ENCODE measurements at regions not wholly inside any gene's neighbourhood (a gene's known extent, or its start where the extent isn't known, plus 50 kb on each side); places are given as distances from the start of the nearest gene placed in this dataset.
"Not testable (repeated sequence)": the region's sequence is repeated elsewhere in the genome, so short reads cannot be mapped to it uniquely, and the experiment has no call there.

GRCh38 chr2:130251535-130251872, 53.3 kb upstream of the TUBA3E start:
- no peak overlapping the region for H4K8ac ChIP-seq (ENCODE audit: low read length)
- H2BK5ac ChIP-seq (ENCODE audit: low read depth, low read length, poor library complexity, severe bottlenecking) = no peak overlapping the region
- H3K27me3 ChIP-seq (ENCODE audit: control insufficient read depth in 1 of 2, insufficient read depth in 1 of 2, low read length in 2 of 2) = peaks cover 0 to 56% of the 10 kb centered on the region in 2 experiments
- no peaks in the 10 kb centered on the region for H3K79me1 ChIP-seq (replicated peaks; ENCODE audit: low read length, poor library complexity, severe bottlenecking)
- no peak overlapping the region for H2BK120ac ChIP-seq (ENCODE audit: low read depth, low read length)
- no peak overlapping the region for H3K4me2 ChIP-seq (ENCODE audit: low read length, poor library complexity, severe bottlenecking)
- H2AFZ ChIP-seq (ENCODE audit: low read depth, low read length) = peak overlapping the region; percentile 27
- no peak overlapping the region for H2BK15ac ChIP-seq (ENCODE audit: low read depth, poor library complexity, severe bottlenecking)
- no peak for DNase-seq
- H3K27ac ChIP-seq (ENCODE audit: low read length, poor library complexity, severe bottlenecking) = no peak overlapping the region
- no peak overlapping the region for H3K4ac ChIP-seq (ENCODE audit: low read depth in 1 of 2, low read length in 2 of 2)
- no peak overlapping the region for H2BK12ac ChIP-seq (ENCODE audit: low read length in 2 of 2)
- no peak overlapping the region for H3K14ac ChIP-seq (ENCODE audit: low read length in 2 of 2)
- no peak overlapping the region for H2AK5ac ChIP-seq (ENCODE audit: low read length, severe bottlenecking)
- no peak overlapping the region for H4K91ac ChIP-seq (ENCODE audit: low read length)
- no peaks in the 10 kb centered on the region for H3K9me3 ChIP-seq (ENCODE audit: control insufficient read depth, low read length)
- no peak overlapping the region for H3K4me3 ChIP-seq (ENCODE audit: insufficient read depth in 1 of 2, low read depth in 1 of 2, low read length in 2 of 2)
- no peak overlapping the region for H3K9ac ChIP-seq (ENCODE audit: low read length)
- H3K23ac ChIP-seq (ENCODE audit: low read length in 2 of 2) = no peak overlapping the region
- 80% methylated on average over 3 of the region's 3 CpGs for WGBS
- H3K36me3 ChIP-seq (ENCODE audit: control insufficient read depth in 1 of 2, insufficient read depth in 2 of 2, low read depth in 1 of 2, low read length in 2 of 2) = no peaks in the 10 kb centered on the region
- no peak overlapping the region for H3K18ac ChIP-seq (ENCODE audit: low read depth in 1 of 2, low read length in 2 of 2)
- H3K4me1 ChIP-seq (ENCODE audit: control insufficient read depth, insufficient read depth, low read depth, low read length) = no peaks in the 10 kb centered on the region

GRCh38 chr2:130248355-130248754, 50.1 kb upstream of the TUBA3E start:
- not testable (repeated sequence) for DNase-seq
- WGBS = 94% methylated on average over 13 of the region's 13 CpGs

More at GRCh38 chr2:130248355-130248754, 50.1 kb upstream of the TUBA3E start:
- H3K9ac ChIP-seq (ENCODE audit: low read length); H2BK15ac ChIP-seq (ENCODE audit: low read depth, poor library complexity, severe bottlenecking); H2AK5ac ChIP-seq (ENCODE audit: low read length, severe bottlenecking); H3K79me1 ChIP-seq (replicated peaks; ENCODE audit: low read length, poor library complexity, severe bottlenecking); H3K4me1 ChIP-seq (ENCODE audit: control insufficient read depth, insufficient read depth, low read depth, low read length); H3K4ac ChIP-seq (ENCODE audit: low read depth in 1 of 2, low read length in 2 of 2); H3K4me3 ChIP-seq (ENCODE audit: insufficient read depth in 1 of 2, low read depth in 1 of 2, low read length in 2 of 2); H4K91ac ChIP-seq (ENCODE audit: low read length); H3K4me2 ChIP-seq (ENCODE audit: low read length, poor library complexity, severe bottlenecking); H3K27ac ChIP-seq (ENCODE audit: low read length, poor library complexity, severe bottlenecking); H2AFZ ChIP-seq (ENCODE audit: low read depth, low read length); H3K9me3 ChIP-seq (ENCODE audit: control insufficient read depth, low read length); H2BK5ac ChIP-seq (ENCODE audit: low read depth, low read length, poor library complexity, severe bottlenecking); H2BK120ac ChIP-seq (ENCODE audit: low read depth, low read length); H4K8ac ChIP-seq (ENCODE audit: low read length); H3K14ac ChIP-seq (ENCODE audit: low read length in 2 of 2); H3K36me3 ChIP-seq (ENCODE audit: control insufficient read depth in 1 of 2, insufficient read depth in 2 of 2, low read depth in 1 of 2, low read length in 2 of 2); H3K18ac ChIP-seq (ENCODE audit: low read depth in 1 of 2, low read length in 2 of 2); H3K23ac ChIP-seq (ENCODE audit: low read length in 2 of 2); H2BK12ac ChIP-seq (ENCODE audit: low read length in 2 of 2): not testable (repeated sequence)
- peaks cover 0 to 45% of the 10 kb centered on the region in 2 experiments for H3K27me3 ChIP-seq (ENCODE audit: control insufficient read depth in 1 of 2, insufficient read depth in 1 of 2, low read length in 2 of 2)
